ENCODE measurements at regions not wholly inside any gene's neighbourhood (a gene's known extent, or its start where the extent isn't known, plus 50 kb on each side); places are given as distances from the start of the nearest gene placed in this dataset.
A peak's percentile ranks its signal among the peaks of the same experiment; 100 is the strongest.

DNA sequence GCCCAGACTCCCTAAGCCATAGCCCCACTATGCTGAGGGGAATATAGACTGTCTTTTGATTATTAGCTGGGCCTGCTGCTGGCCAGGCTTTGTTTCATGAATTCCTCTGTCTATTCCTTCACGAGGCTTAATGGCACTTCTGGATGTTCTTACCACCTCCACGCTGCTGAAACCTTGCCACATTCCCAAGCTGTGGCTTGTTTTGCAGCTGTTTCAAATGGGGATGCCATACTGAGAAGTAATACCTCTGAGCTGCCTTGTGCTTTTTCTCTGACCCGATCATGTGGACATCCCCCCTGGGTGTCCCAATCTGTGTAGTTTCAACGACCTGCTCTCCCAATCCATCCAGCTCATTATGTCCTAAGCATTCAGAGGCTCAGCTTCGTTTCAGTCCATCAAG, 114.1 kb downstream of the ICOS start:
- Histone ChIP-seq H3K27me3 (ENCODE audit: insufficient read depth, low read length) (no peaks in the 10 kb centered on the region), H3K36me3 (ENCODE audit: insufficient read depth, low read length) (no peaks in the 10 kb centered on the region), H4K20me1 (ENCODE audit: insufficient read depth, low read length) (no peaks in the 10 kb centered on the region), H3K4me3 (ENCODE audit: low read depth, low read length, poor library complexity, severe bottlenecking) (no peak overlapping the region), H2AFZ (ENCODE audit: low read length) (no peak overlapping the region), H3K9me3 (ENCODE audit: low read length) (no peaks in the 10 kb centered on the region), H3K9ac (ENCODE audit: low read length) (no peak overlapping the region), H3K79me2 (ENCODE audit: insufficient read depth, low read length) (no peaks in the 10 kb centered on the region), H3F3A (ENCODE audit: insufficient read depth, low read length) (no peaks in the 10 kb centered on the region), H3K4me1 (ENCODE audit: insufficient read depth, low read length, severe bottlenecking) (peaks cover 6% of the 10 kb centered on the region), H3K27ac (ENCODE audit: low read depth, low read length, poor library complexity, severe bottlenecking) (no peak overlapping the region), H3K4me2 (ENCODE audit: low read length) (no peak overlapping the region), H3K9me2 (ENCODE audit: low read depth, low read length) (no peaks in the 10 kb centered on the region)
- TF ChIP-seq CTCF (IDR thresholded peaks at IDR 0.05; ENCODE audit: low read length) (no peak), EZH2 (IDR thresholded peaks at IDR 0.05; ENCODE audit: borderline replicate concordance, low read length) (no peak)

GRCh38 chr2:204051476-204051875, 114.9 kb downstream of the ICOS start:
- Histone ChIP-seq H3K4me2 (ENCODE audit: low read length) (no peak overlapping the region), H3K9ac (ENCODE audit: low read length) (no peak overlapping the region), H4K20me1 (ENCODE audit: insufficient read depth, low read length) (no peaks in the 10 kb centered on the region), H3K79me2 (ENCODE audit: insufficient read depth, low read length) (no peaks in the 10 kb centered on the region), H3K27ac (ENCODE audit: low read depth, low read length, poor library complexity, severe bottlenecking) (no peak overlapping the region), H3K9me3 (ENCODE audit: low read length) (no peaks in the 10 kb centered on the region), H3K4me3 (ENCODE audit: low read depth, low read length, poor library complexity, severe bottlenecking) (no peak overlapping the region), H3K27me3 (ENCODE audit: insufficient read depth, low read length) (no peaks in the 10 kb centered on the region), H2AFZ (ENCODE audit: low read length) (no peak overlapping the region), H3K9me2 (ENCODE audit: low read depth, low read length) (no peaks in the 10 kb centered on the region), H3F3A (ENCODE audit: insufficient read depth, low read length) (no peaks in the 10 kb centered on the region), H3K4me1 (ENCODE audit: insufficient read depth, low read length, severe bottlenecking) (no peaks in the 10 kb centered on the region), H3K36me3 (ENCODE audit: insufficient read depth, low read length) (no peaks in the 10 kb centered on the region)
- no peak for TF ChIP-seq EZH2 (IDR thresholded peaks at IDR 0.05; ENCODE audit: borderline replicate concordance, low read length)
- peak; percentile 60; the same call in 1 of the 2 replicates for TF ChIP-seq CTCF (IDR thresholded peaks at IDR 0.05; ENCODE audit: low read length)

DNA sequence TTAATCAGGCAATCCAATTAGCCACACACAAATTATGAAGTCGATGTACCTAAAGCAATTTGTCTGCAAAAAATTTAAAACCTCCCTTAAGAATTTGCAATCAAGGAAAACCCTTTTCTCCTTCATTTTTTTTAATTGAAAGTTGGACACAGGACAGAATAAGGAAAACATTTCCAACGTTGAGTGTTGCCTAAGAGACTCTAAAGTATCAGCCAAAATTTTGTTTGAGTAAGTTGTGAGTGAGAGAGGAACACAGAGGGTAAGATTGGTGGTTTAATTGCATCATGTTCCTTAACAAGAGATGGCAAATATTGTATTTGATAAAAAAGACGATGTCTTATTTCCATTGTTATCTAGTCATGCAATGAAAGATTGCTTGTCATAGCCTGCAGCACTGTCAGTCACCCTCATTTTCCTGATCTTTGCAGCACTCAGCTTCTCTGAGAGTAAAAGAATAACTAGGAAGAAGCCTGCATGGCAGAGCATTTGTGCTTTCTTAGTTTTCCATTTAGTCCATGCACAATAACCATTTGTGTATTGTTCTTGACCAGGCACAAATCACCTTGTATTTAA, 115.5 kb downstream of the ICOS start:
- Histone ChIP-seq H3K4me1 (ENCODE audit: insufficient read depth, low read length, severe bottlenecking) (no peaks in the 10 kb centered on the region), H3K27ac (ENCODE audit: low read depth, low read length, poor library complexity, severe bottlenecking) (no peak overlapping the region)
- TF ChIP-seq EZH2 (IDR thresholded peaks at IDR 0.05; ENCODE audit: borderline replicate concordance, low read length) (no peak), CTCF (IDR thresholded peaks at IDR 0.05; ENCODE audit: low read length) (no peak)

More for the DNA sequence above, 115.5 kb downstream of the ICOS start:
- no peaks in the 10 kb centered on the region for H3K27me3 ChIP-seq (ENCODE audit: insufficient read depth, low read length)
- H2AFZ ChIP-seq (ENCODE audit: low read length) = no peak overlapping the region
- no peaks in the 10 kb centered on the region for H3K36me3 ChIP-seq (ENCODE audit: insufficient read depth, low read length)
- no peaks in the 10 kb centered on the region for H3K9me2 ChIP-seq (ENCODE audit: low read depth, low read length)
- H3K4me2 ChIP-seq (ENCODE audit: low read length) = no peak overlapping the region
- H3K79me2 ChIP-seq (ENCODE audit: insufficient read depth, low read length) = no peaks in the 10 kb centered on the region
- no peaks in the 10 kb centered on the region for H4K20me1 ChIP-seq (ENCODE audit: insufficient read depth, low read length)
- H3K9me3 ChIP-seq (ENCODE audit: low read length) = no peaks in the 10 kb centered on the region
- H3F3A ChIP-seq (ENCODE audit: insufficient read depth, low read length) = no peaks in the 10 kb centered on the region
- no peak overlapping the region for H3K4me3 ChIP-seq (ENCODE audit: low read depth, low read length, poor library complexity, severe bottlenecking)
- no peak overlapping the region for H3K9ac ChIP-seq (ENCODE audit: low read length)
